ENCODE measurements at regions not wholly inside any gene's neighbourhood (a gene's known extent, or its start where the extent isn't known, plus 50 kb on each side); places are given as distances from the start of the nearest gene placed in this dataset.

DNA sequence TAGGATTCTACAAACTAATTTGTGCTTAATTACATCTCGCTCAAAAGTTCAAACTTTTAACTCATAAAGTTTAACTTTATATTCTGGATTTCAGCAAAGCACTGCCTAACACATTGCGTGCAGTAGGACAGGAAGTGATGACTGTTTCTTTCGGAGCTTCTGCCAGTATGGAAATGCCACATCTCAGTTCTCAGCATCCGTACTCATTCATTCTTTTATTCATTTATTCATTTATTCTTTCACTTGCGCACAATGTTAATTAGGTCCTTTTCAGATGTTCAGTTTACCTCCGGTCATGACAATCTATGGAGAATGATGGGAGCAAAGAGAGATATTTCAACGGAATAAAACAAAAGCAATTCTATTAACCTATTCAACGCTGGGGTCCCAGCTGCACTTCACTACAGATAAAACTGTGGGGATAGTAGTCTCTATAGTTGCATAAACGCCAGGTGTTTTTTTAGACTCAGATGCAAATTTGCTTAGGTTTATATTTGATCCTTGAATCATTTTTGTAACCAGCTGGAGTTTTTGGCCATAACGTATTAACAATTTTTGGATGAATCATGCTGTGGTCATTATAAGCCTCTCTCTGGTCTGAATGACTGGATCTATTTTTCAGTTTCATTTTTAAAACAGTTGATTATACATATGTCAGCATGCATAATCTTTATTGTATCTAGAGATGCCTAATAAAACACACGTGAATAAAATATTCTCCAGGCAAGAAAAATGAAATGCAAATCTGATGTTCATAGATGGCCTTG, 143.9 kb downstream of the KCNJ2 start:
- TF ChIP-seq, protein P1, sequence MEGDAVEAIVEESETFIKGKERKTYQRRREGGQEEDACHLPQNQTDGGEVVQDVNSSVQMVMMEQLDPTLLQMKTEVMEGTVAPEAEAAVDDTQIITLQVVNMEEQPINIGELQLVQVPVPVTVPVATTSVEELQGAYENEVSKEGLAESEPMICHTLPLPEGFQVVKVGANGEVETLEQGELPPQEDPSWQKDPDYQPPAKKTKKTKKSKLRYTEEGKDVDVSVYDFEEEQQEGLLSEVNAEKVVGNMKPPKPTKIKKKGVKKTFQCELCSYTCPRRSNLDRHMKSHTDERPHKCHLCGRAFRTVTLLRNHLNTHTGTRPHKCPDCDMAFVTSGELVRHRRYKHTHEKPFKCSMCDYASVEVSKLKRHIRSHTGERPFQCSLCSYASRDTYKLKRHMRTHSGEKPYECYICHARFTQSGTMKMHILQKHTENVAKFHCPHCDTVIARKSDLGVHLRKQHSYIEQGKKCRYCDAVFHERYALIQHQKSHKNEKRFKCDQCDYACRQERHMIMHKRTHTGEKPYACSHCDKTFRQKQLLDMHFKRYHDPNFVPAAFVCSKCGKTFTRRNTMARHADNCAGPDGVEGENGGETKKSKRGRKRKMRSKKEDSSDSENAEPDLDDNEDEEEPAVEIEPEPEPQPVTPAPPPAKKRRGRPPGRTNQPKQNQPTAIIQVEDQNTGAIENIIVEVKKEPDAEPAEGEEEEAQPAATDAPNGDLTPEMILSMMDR (IDR thresholded peaks at IDR 0.05; ENCODE audit: low read depth, low read length, missing input control) = no peak
- TF ChIP-seq HNF4A (conservative IDR thresholded peaks at IDR 0.05) (no peak), YY1 (IDR thresholded peaks at IDR 0.05) (no peak), TAF1 (conservative IDR thresholded peaks at IDR 0.05) (no peak)

All from liver (tissue), 3 donors.